Progenitor cell of endocrine pancreas (in vitro differentiated cells): ENCODE measurements at regions not wholly inside any gene's neighbourhood (a gene's known extent, or its start where the extent isn't known, plus 50 kb on each side); places are given as distances from the start of the nearest gene placed in this dataset.
"Not testable (repeated sequence)": the region's sequence is repeated elsewhere in the genome, so short reads cannot be mapped to it uniquely, and the experiment has no call there.

Experiments
- DNase-seq: peaks from one replicate; pipeline ENCODE4 v3.0.0; 2021; ENCODE audit warnings: low spot score; ENCODE audit not compliant: unreplicated experiment
- H3K27ac Mint-ChIP-seq: 2 replicates; pipeline ENCODE4 v1.8.0; 2021; ENCODE audit warnings: mild to moderate bottlenecking, moderate library complexity, mixed read lengths
- H3K27me3 Mint-ChIP-seq: 2 replicates; pipeline ENCODE4 v1.8.0; 2021; ENCODE audit warnings: mixed read lengths
- H3K36me3 Mint-ChIP-seq: 2 replicates; pipeline ENCODE4 v1.8.0; 2022; ENCODE audit warnings: mixed read lengths; ENCODE audit not compliant: insufficient read depth
- H3K4me1 Mint-ChIP-seq: 2 replicates; pipeline ENCODE4 v1.8.0; 2021; ENCODE audit warnings: low read depth, mixed read lengths
- H3K4me3 Mint-ChIP-seq: 2 replicates; pipeline ENCODE4 v1.8.0; 2021; ENCODE audit warnings: low read depth, mild to moderate bottlenecking, moderate library complexity, mixed read lengths
- H3K9me3 Mint-ChIP-seq: 2 replicates; pipeline ENCODE4 v1.8.0; 2021; ENCODE audit warnings: low read depth, mixed read lengths
- TF ChIP-seq, protein P1 (sequence below): fragments of 200-600 bp; sonication (generic); IDR thresholded peaks from one replicate; pipeline ENCODE4 v1.5.0; 2021; ENCODE audit warnings: antibody characterized with exemption, mild to moderate bottlenecking; ENCODE audit not compliant: unreplicated experiment

DNA sequence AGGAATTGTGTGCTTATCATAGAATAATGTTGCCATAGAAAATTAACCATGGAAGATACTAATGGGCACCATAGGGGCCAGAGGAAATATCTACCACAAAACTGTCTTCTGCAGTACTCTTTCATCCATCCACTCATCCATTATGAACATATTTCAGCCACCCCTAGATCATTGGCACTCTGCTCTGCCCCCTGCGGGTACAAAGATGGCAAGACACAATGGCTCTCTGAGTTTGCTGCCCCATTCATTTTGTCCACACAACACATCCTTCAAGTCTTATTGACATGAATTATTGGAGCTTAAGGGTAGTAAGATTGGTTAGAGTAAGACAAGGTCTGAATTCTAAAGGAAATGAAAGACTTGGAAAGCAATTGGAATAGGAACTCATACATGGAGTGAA lies 1224.7 kb upstream of the CELF4 start:
- no peak for DNase-seq

DNA sequence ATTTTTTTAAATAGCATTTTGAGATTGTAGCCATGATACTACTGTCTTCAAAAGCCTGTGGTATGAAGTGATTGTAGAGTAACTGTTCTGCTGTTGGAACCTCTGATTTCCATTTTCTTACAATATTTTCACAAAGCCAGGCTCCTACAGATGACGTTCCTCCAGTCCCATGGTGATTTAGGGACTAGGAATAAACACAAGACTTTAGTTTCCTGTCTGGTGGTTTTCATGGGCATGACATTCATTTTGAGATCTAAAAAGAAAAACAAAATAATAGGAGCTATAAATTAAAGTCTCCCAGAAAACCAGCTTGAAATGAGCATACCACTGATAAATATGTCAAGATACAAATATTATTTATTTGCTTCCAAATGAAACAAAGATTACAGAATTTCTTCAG lies 1223.5 kb upstream of the CELF4 start:
- Mint-ChIP-seq H3K27ac (no peak overlapping the region), H3K36me3 (no peaks in the 10 kb centered on the region), H3K4me1 (no peaks in the 10 kb centered on the region), H3K9me3 (no peaks in the 10 kb centered on the region), H3K4me3 (no peak overlapping the region), H3K27me3 (no peaks in the 10 kb centered on the region)
- TF ChIP-seq, protein P1, sequence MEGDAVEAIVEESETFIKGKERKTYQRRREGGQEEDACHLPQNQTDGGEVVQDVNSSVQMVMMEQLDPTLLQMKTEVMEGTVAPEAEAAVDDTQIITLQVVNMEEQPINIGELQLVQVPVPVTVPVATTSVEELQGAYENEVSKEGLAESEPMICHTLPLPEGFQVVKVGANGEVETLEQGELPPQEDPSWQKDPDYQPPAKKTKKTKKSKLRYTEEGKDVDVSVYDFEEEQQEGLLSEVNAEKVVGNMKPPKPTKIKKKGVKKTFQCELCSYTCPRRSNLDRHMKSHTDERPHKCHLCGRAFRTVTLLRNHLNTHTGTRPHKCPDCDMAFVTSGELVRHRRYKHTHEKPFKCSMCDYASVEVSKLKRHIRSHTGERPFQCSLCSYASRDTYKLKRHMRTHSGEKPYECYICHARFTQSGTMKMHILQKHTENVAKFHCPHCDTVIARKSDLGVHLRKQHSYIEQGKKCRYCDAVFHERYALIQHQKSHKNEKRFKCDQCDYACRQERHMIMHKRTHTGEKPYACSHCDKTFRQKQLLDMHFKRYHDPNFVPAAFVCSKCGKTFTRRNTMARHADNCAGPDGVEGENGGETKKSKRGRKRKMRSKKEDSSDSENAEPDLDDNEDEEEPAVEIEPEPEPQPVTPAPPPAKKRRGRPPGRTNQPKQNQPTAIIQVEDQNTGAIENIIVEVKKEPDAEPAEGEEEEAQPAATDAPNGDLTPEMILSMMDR = no peak
- no peak for DNase-seq

More for the DNA sequence above, 1224.7 kb upstream of the CELF4 start:
- Mint-ChIP-seq H3K9me3 (no peaks in the 10 kb centered on the region), H3K4me1 (no peaks in the 10 kb centered on the region), H3K4me3 (no peak overlapping the region), H3K36me3 (no peaks in the 10 kb centered on the region), H3K27ac (no peak overlapping the region), H3K27me3 (no peaks in the 10 kb centered on the region)
- TF ChIP-seq, protein P1 = peak; percentile 25

DNA sequence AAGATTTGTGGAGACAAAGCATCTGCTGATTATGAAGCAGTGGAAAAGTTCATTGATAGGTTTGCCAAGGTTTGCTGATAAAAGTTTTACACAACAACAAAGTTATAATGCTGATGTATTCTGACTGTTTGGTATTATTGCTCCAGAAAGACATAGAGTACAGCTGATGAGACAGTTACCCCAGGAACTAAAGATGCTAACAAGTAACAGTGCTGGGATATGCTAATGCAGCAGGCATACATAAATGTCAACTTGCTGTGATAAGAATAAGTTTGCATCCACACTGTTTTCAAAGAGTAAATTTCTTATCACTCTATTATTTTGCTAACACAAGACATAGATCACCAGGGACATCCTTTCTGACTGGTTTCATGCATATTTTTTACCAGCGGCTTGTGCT lies 1221.3 kb upstream of the CELF4 start:
- no peak for DNase-seq
- H3K27ac Mint-ChIP-seq = no peak overlapping the region
- no peaks in the 10 kb centered on the region for H3K27me3 Mint-ChIP-seq
- H3K36me3 Mint-ChIP-seq = no peaks in the 10 kb centered on the region
- H3K4me3 Mint-ChIP-seq = no peak overlapping the region
- H3K4me1 Mint-ChIP-seq = no peaks in the 10 kb centered on the region
- TF ChIP-seq, protein P1 = no peak
- H3K9me3 Mint-ChIP-seq = no peaks in the 10 kb centered on the region

DNA sequence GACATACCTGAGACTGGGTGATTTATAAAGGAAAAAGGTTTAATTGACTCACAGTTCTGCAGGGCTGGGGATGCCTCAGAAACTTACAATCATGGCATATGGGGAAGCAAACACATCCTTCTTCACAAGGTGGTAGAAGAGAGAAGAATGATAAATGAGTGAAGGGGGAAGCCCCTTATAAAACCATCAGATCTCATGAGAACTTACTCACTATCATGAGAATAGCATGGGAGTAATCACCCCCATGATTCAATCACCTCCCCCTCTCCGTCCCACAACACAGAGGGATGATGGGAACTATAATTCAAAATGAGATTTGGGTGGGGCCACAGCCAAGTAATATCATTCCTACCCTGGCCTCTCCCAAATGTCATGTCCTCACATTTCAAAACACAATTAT lies 1206.0 kb upstream of the CELF4 start:
- DNase-seq, H3K27ac Mint-ChIP-seq, H3K27me3 Mint-ChIP-seq, H3K4me3 Mint-ChIP-seq, H3K9me3 Mint-ChIP-seq, H3K36me3 Mint-ChIP-seq, H3K4me1 Mint-ChIP-seq: not testable (repeated sequence)

DNA sequence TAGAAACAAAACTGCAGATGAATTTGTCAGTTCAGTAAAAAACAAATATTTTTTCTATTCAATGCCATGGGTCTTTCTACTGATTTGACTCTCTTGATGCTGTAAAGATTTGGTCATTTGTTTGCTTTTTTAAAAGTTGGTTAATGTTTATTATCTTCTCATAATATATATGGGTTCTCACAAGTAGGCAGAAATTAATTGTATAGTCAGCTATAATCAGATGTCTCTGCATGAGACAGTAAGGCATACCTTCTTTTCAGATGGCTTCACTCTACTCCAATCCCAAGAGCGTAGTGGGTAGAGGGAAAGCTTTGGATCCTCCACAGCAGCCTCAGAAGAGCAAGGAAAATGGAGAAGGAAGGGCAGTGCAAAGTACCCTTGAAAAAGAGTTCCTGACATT lies 1202.9 kb upstream of the CELF4 start:
- peaks cover 4% of the 10 kb centered on the region for H3K9me3 Mint-ChIP-seq
- H3K4me1 Mint-ChIP-seq = no peaks in the 10 kb centered on the region
- H3K36me3 Mint-ChIP-seq = no peaks in the 10 kb centered on the region
- no peaks in the 10 kb centered on the region for H3K27me3 Mint-ChIP-seq
- no peak overlapping the region for H3K27ac Mint-ChIP-seq
- TF ChIP-seq, protein P1 = no peak
- no peak for DNase-seq
- no peak overlapping the region for H3K4me3 Mint-ChIP-seq

DNA sequence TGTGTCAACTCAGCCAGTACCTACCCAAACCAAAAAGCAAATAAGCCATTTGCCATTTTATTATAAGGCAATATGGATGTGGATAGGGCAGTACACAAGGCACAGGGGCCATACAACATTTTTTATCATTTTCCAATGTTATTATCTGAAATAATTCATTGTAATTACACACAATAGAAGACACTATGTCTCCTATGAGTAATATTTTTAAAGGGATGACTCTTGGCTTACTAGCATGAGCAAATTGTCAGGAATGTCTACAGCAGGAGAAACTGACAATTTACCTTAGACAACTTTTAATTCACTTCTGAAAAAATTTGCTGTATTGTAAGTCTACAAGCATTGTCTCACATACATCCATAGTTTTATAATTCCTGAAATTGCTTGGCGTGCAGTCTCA lies 1193.9 kb upstream of the CELF4 start:
- peaks cover 3% of the 10 kb centered on the region for H3K27me3 Mint-ChIP-seq
- H3K36me3 Mint-ChIP-seq = no peaks in the 10 kb centered on the region
- H3K4me1 Mint-ChIP-seq = no peaks in the 10 kb centered on the region
- no peak overlapping the region for H3K27ac Mint-ChIP-seq
- H3K4me3 Mint-ChIP-seq = no peak overlapping the region
- H3K9me3 Mint-ChIP-seq = no peaks in the 10 kb centered on the region
- DNase-seq = no peak
- TF ChIP-seq, protein P1 = no peak
